HEK293 (cell line): ENCODE measurements at regions not wholly inside any gene's neighbourhood (a gene's known extent, or its start where the extent isn't known, plus 50 kb on each side); places are given as distances from the start of the nearest gene placed in this dataset.

Source experiments
- CTCF ChIA-PET: fragments of 350-600 bp; formaldehyde crosslinking; extraction: SDS; loops from one replicate; lab custom pipeline; 2021; ENCODE audit warnings: antibody characterized with exemption; lab: Yijun Ruan, JAX
- POLR2A ChIA-PET: fragments of 300-600 bp; formaldehyde crosslinking; extraction: SDS; loops from one replicate; lab custom pipeline; 2020; ENCODE audit warnings: antibody characterized with exemption, inconsistent platforms; lab: Yijun Ruan, JAX
- H3K27ac ChIP-seq: fragments of 200-500 bp; sonication (Bioruptor generic); 2 replicates; pipeline ENCODE4 v1.5.1; 2014; ENCODE audit warnings: low read depth, low read length, control low read depth, inconsistent platforms; ENCODE audit errors: extremely low read depth
- H3K36me3 ChIP-seq, 2 experiments: fragments of 200-500 bp in 1 of 2; sonication (Bioruptor generic) in 1 of 2; 1 replicate in 1 of 2; 2 replicates in 1 of 2; pipeline ENCODE4 v1.5.1; 2014 to 2017; ENCODE audit warnings: inconsistent platforms in 2 of 2, low read length in 2 of 2; ENCODE audit not compliant: control insufficient read depth in 2 of 2, insufficient read depth in 1 of 2
- H3K4me1 ChIP-seq: fragments of 200-500 bp; sonication (Bioruptor generic); 2 replicates; pipeline ENCODE4 v1.5.1; 2014; ENCODE audit warnings: mild to moderate bottlenecking, low read length, inconsistent platforms; ENCODE audit not compliant: control insufficient read depth, insufficient read depth
- H3K4me3 ChIP-seq: 2 replicates; pipeline ENCODE4 v1.5.1; 2011; ENCODE audit warnings: low read depth, mild to moderate bottlenecking, control low read depth, low read length, moderate library complexity
- H3K9me3 ChIP-seq: fragments of 200-500 bp; sonication (Bioruptor generic); 2 replicates; pipeline ENCODE4 v1.5.1; 2014; ENCODE audit warnings: low read depth, low read length, inconsistent platforms; ENCODE audit not compliant: control insufficient read depth, insufficient read depth
- AEBP2 ChIP-seq: fragments of 450-650 bp; formaldehyde crosslinking; IDR thresholded peaks from 2 replicates; pipeline ENCODE4 v1.5.1; 2016; ENCODE audit warnings: missing biosample characterization, missing genetic modification characterization, borderline replicate concordance
- EGR2 ChIP-seq: fragments of 450-650 bp; formaldehyde crosslinking; IDR thresholded peaks from 2 replicates; pipeline ENCODE4 v1.5.1; 2016; ENCODE audit warnings: low read depth, missing biosample characterization, missing genetic modification characterization
- GLI2 ChIP-seq: fragments of 450-650 bp; formaldehyde crosslinking; IDR thresholded peaks from 2 replicates; pipeline ENCODE4; 2017; ENCODE audit warnings: missing biosample characterization, missing genetic modification characterization, low read depth, borderline replicate concordance
- HOXC10 ChIP-seq: sonication (generic); formaldehyde crosslinking; IDR thresholded peaks from 2 replicates; pipeline ENCODE4 v1.8.1; 2023; ENCODE audit warnings: mild to moderate bottlenecking, missing genetic modification reagents
- IKZF3 ChIP-seq: fragments of 450-650 bp; IDR thresholded peaks from 2 replicates; pipeline ENCODE4 v1.5.0; 2018; ENCODE audit warnings: missing biosample characterization, mild to moderate bottlenecking, missing genetic modification characterization, moderate library complexity
- KLF9 ChIP-seq: fragments of 450-650 bp; formaldehyde crosslinking; IDR thresholded peaks from 2 replicates; pipeline ENCODE4 v1.5.1; 2016; ENCODE audit warnings: missing biosample characterization, missing genetic modification characterization, low read depth
- TCF7L2 ChIP-seq: IDR thresholded peaks from 2 replicates; pipeline ENCODE4 v1.6.1; 2011; ENCODE audit warnings: low read depth, mild to moderate bottlenecking, inconsistent platforms, low read length, moderate library complexity, borderline replicate concordance
- ZBTB17 ChIP-seq: fragments of 450-650 bp; formaldehyde crosslinking; IDR thresholded peaks from 2 replicates; pipeline ENCODE4 v1.5.1; 2016; ENCODE audit warnings: missing biosample characterization, missing genetic modification characterization
- ZFHX2 ChIP-seq: fragments of 450-650 bp; formaldehyde crosslinking; conservative IDR thresholded peaks from 2 replicates; pipeline ENCODE4 v1.5.1; 2016; ENCODE audit warnings: missing biosample characterization, missing genetic modification characterization
- ZNF121 ChIP-seq: fragments of 450-650 bp; formaldehyde crosslinking; IDR thresholded peaks from 2 replicates; pipeline ENCODE4 v1.5.1; 2016; ENCODE audit warnings: missing biosample characterization, missing genetic modification characterization
- ZNF138 ChIP-seq: fragments of 450-650 bp; formaldehyde crosslinking; IDR thresholded peaks from 2 replicates; pipeline ENCODE4 v1.5.1; 2016; ENCODE audit warnings: missing biosample characterization, missing genetic modification characterization, borderline replicate concordance
- ZNF157 ChIP-seq: fragments of 450-650 bp; formaldehyde crosslinking; IDR thresholded peaks from 2 replicates; pipeline ENCODE4 v1.5.1; 2016; ENCODE audit warnings: missing biosample characterization, missing genetic modification characterization
- ZNF184 ChIP-seq: fragments of 450-650 bp; IDR thresholded peaks from 2 replicates; pipeline ENCODE4 v1.5.1; 2018; ENCODE audit warnings: missing biosample characterization, mild to moderate bottlenecking, missing genetic modification characterization
- ZNF23 ChIP-seq: fragments of 450-650 bp; formaldehyde crosslinking; IDR thresholded peaks from 2 replicates; pipeline ENCODE4 v1.5.1; 2016; ENCODE audit warnings: missing biosample characterization, missing genetic modification characterization, borderline replicate concordance
- ZNF324 ChIP-seq: fragments of 450-650 bp; formaldehyde crosslinking; IDR thresholded peaks from 2 replicates; pipeline ENCODE4 v1.5.1; 2016; ENCODE audit warnings: missing biosample characterization, missing genetic modification characterization
- ZNF354C ChIP-seq: fragments of 450-650 bp; formaldehyde crosslinking; IDR thresholded peaks from 2 replicates; pipeline ENCODE4 v1.5.1; 2016; ENCODE audit warnings: missing biosample characterization, missing genetic modification characterization, low read depth, borderline replicate concordance
- ZNF558 ChIP-seq: fragments of 450-650 bp; formaldehyde crosslinking; IDR thresholded peaks from 2 replicates; pipeline ENCODE4 v1.5.1; 2016; ENCODE audit warnings: missing biosample characterization, missing genetic modification characterization
- ZNF600 ChIP-seq: fragments of 450-650 bp; formaldehyde crosslinking; IDR thresholded peaks from 2 replicates; pipeline ENCODE4 v1.5.1; 2016; ENCODE audit warnings: missing biosample characterization, missing genetic modification characterization
- ZNF623 ChIP-seq: fragments of 450-650 bp; formaldehyde crosslinking; IDR thresholded peaks from 2 replicates; pipeline ENCODE4 v1.5.1; 2016; ENCODE audit warnings: missing biosample characterization, missing genetic modification characterization
- ZNF626 ChIP-seq: fragments of 450-650 bp; sonication (Bioruptor Pico); formaldehyde crosslinking; IDR thresholded peaks from 2 replicates; pipeline ENCODE4 v1.5.1; 2018; ENCODE audit warnings: missing biosample characterization, missing genetic modification characterization, inconsistent platforms
- ZNF791 ChIP-seq: fragments of 450-650 bp; formaldehyde crosslinking; IDR thresholded peaks from 2 replicates; pipeline ENCODE4 v1.5.1; 2016; ENCODE audit warnings: missing biosample characterization, missing genetic modification characterization

DNA sequence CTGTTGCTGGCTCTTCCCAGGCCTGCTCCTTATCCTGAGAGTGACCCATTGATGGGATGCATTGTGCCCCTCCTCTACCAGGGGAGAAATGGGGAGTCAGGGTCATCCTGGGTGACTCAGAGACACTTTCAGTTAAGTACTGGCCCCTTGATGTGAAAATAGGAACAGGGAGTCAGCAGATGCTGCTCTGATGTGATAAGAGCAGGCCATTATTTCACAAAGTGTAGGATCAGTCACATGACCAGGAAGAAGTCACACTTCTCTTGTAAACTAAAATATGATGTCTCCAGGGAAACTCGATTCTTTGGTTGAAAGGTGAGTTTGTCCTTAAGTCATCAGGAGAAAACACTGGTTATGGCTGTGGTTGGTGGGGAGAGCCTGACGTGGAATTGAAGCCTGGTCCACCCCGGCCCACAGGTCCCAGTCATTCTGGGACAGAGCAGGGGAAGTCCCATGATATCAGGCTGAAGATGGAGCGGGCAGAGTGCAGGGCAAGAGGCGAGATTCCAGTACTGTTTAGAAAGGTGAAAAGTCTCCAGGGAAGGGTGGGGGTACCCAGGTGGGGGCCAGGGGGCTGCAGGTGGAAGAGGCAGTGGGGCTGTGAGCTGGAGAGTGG is 88.6 kb upstream of the NLRP1 start:
- POLR2A ChIA-PET = no interaction called here
- no peak for TF ChIP-seq IKZF3 (tag by site-specific recombination)
- Histone ChIP-seq H3K4me1 (no peaks in the 10 kb centered on the region), H3K27ac (no peak overlapping the region), H3K9me3 (no peaks in the 10 kb centered on the region), H3K4me3 (no peak overlapping the region), H3K36me3 (no peaks in the 10 kb centered on the region)
- CTCF ChIA-PET = interaction anchor here (1.0 kb wide), 1 partner anchor 9 kb away, joined by 3 read pairs; no protein-coding TSS in a partner anchor

- Histone ChIP-seq H3K36me3 (no peaks in the 10 kb centered on the region), H3K4me3 (no peak overlapping the region), H3K27ac (no peak overlapping the region), H3K4me1 (no peaks in the 10 kb centered on the region), H3K9me3 (no peaks in the 10 kb centered on the region)
- ChIA-PET POLR2A (interaction anchor here (0.5 kb wide), 1 partner anchor 156 kb away, joined by 3 read pairs; no protein-coding TSS in a partner anchor), CTCF (interaction anchor here (0.5 to 2.1 kb wide), 7 partner anchors 8 to 749 kb away, joined by 3 to 9 read pairs (median 3); no protein-coding TSS in a partner anchor)
- TF ChIP-seq EGR2 (tag by site-specific recombination) (no peak), ZNF626 (tag by site-specific recombination) (no peak)
Observed at GRCh38 chr17:5675625-5676421, 91.5 kb upstream of the NLRP1 start.

DNA sequence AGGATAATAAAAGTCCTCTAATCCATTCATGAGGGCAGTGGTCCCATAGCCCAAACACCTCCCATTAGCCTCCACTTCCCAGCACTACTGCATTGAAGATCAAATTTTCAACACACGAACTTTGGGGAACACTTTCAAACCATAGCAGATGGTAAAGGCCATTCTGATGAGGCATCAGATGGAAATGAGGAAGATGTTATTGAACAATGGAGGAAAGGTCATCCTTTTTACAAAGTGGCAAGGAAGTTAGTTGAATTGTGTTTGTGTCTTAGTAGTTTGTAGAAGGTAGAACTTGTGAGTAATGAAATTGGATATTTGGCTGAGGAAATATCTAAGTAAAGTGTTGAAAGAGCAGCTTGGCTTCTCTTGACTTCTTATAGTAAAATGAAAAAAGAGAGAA is 93.3 kb upstream of the NLRP1 start:
- H3K4me3 ChIP-seq = no peak overlapping the region
- H3K36me3 ChIP-seq = no peaks in the 10 kb centered on the region
- H3K27ac ChIP-seq = no peak overlapping the region
- H3K9me3 ChIP-seq = no peaks in the 10 kb centered on the region
- CTCF ChIA-PET = no interaction called here
- POLR2A ChIA-PET = no interaction called here
- no peak for TF ChIP-seq ZFHX2 (tag by site-specific recombination)
- no peak for TF ChIP-seq GLI2 (tag by site-specific recombination)
- no peak for TF ChIP-seq HOXC10 (CRISPR knock-in tag)
- TF ChIP-seq ZNF623 (tag by site-specific recombination) = no peak
- no peak for TF ChIP-seq ZNF23 (tag by site-specific recombination)
- no peaks in the 10 kb centered on the region for H3K4me1 ChIP-seq

DNA sequence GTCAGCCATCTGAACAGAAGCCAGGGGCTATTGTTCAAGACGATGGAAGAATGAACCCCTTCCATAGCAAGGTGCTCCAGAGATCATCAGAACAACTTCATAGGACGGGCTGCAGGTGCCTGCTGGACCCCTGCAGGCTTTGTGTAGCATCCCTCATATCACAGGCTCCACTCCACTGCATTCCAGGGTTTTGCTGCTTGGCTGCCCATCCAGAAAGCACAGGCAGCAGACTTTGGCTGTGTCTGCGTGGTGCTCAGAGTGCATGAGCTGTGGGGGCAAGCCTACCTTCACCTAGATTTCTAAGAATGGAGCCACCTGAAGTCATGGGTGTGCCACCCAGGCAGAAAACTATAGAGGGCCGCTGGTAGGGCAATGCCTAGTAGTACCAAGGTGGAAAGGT is 93.9 kb upstream of the NLRP1 start:
- CTCF ChIA-PET = no interaction called here
- no peaks in the 10 kb centered on the region for H3K36me3 ChIP-seq
- no peak for TF ChIP-seq ZBTB17
- no peak for TF ChIP-seq ZNF354C (tag by site-specific recombination)
- TF ChIP-seq, all 188 proteins: peak for 0
- no peaks in the 10 kb centered on the region for H3K4me1 ChIP-seq
- POLR2A ChIA-PET = no interaction called here
- H3K9me3 ChIP-seq = no peaks in the 10 kb centered on the region
- H3K4me3 ChIP-seq = no peak overlapping the region
- no peak overlapping the region for H3K27ac ChIP-seq

GRCh38 chr17:5680766-5681165 is 96.5 kb upstream of the NLRP1 start:
- no peaks in the 10 kb centered on the region for H3K4me1 ChIP-seq
- no peaks in the 10 kb centered on the region for H3K9me3 ChIP-seq
- H3K27ac ChIP-seq = no peak overlapping the region
- no peak overlapping the region for H3K4me3 ChIP-seq
- ChIA-PET POLR2A (interaction anchor here (1.1 kb wide), 1 partner anchor 11 kb away, joined by 3 read pairs; no protein-coding TSS in a partner anchor), CTCF (no interaction called here)
- H3K36me3 ChIP-seq = no peaks in the 10 kb centered on the region
- TF ChIP-seq ZNF558 (no peak), ZNF324 (no peak), TCF7L2 (no peak), ZNF121 (tag by site-specific recombination) (no peak), ZNF354C (tag by site-specific recombination) (no peak), ZNF138 (tag by site-specific recombination) (no peak), ZNF157 (tag by site-specific recombination) (no peak), KLF9 (tag by site-specific recombination) (no peak), ZNF791 (tag by site-specific recombination) (no peak), ZNF600 (tag by site-specific recombination) (no peak), AEBP2 (no peak), ZNF184 (tag by site-specific recombination) (no peak)
